ENCODE measurements at regions not wholly inside any gene's neighbourhood (a gene's known extent, or its start where the extent isn't known, plus 50 kb on each side); places are given as distances from the start of the nearest gene placed in this dataset.
A peak's percentile ranks its signal among the peaks of the same experiment; 100 is the strongest.

DNA sequence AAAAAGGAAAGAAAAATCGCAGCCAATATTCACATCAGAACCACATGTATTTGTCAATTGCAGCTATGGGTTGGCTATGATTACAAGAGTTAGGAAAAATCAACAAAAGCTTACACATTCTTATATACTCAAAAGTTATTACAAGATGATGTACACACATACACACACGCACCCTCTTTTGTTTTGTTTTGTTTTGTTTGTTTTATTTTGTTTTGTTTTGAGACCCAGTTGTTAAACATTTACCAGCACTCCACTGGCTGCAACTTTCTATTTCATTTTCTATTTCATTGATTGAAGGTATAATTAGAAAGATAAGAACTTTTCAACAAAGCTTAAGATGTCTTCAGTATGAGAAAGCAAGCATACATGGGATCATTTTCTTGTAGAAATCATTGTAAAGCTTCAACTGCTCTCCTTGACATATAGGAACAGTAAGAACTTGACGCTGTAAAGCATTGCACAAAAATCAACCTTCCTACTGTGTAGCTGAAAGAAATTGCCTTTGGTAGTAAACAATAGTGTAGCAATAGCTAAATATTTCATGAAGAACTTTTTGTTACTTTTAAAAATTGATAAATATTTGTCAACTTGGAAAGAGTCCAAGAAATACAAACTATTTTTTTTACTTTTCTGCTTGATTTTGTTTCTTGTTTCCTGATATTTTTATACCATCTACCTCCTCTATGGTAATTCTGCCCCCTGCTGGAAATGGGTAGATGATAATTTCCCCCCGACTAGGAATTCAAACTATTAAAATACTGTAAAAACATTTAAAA, 205.9 kb downstream of the MBL2 start:
- Mint-ChIP-seq H3K36me3 (ENCODE audit: unreplicated experiment) (no peaks in the 10 kb centered on the region), H3K27ac (ENCODE audit: unreplicated experiment) (no peak overlapping the region), H3K4me1 (ENCODE audit: low read depth, unreplicated experiment) (no peaks in the 10 kb centered on the region), H3K9me3 (ENCODE audit: unreplicated experiment) (no peaks in the 10 kb centered on the region), H3K4me3 (ENCODE audit: unreplicated experiment) (no peak overlapping the region), H3K27me3 (ENCODE audit: unreplicated experiment) (no peaks in the 10 kb centered on the region)
- TF ChIP-seq, protein P1, sequence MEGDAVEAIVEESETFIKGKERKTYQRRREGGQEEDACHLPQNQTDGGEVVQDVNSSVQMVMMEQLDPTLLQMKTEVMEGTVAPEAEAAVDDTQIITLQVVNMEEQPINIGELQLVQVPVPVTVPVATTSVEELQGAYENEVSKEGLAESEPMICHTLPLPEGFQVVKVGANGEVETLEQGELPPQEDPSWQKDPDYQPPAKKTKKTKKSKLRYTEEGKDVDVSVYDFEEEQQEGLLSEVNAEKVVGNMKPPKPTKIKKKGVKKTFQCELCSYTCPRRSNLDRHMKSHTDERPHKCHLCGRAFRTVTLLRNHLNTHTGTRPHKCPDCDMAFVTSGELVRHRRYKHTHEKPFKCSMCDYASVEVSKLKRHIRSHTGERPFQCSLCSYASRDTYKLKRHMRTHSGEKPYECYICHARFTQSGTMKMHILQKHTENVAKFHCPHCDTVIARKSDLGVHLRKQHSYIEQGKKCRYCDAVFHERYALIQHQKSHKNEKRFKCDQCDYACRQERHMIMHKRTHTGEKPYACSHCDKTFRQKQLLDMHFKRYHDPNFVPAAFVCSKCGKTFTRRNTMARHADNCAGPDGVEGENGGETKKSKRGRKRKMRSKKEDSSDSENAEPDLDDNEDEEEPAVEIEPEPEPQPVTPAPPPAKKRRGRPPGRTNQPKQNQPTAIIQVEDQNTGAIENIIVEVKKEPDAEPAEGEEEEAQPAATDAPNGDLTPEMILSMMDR (IDR thresholded peaks at IDR 0.05; ENCODE audit: partially characterized antibody, unreplicated experiment) = peak; percentile 80
- no peak for DNase-seq

- no peak for DNase-seq
- no peak overlapping the region for H3K4me3 Mint-ChIP-seq (ENCODE audit: unreplicated experiment)
- H3K27ac Mint-ChIP-seq (ENCODE audit: unreplicated experiment) = no peak overlapping the region
- H3K36me3 Mint-ChIP-seq (ENCODE audit: unreplicated experiment) = no peaks in the 10 kb centered on the region
- TF ChIP-seq, protein P1 (IDR thresholded peaks at IDR 0.05; ENCODE audit: partially characterized antibody, unreplicated experiment) = no peak
- H3K9me3 Mint-ChIP-seq (ENCODE audit: unreplicated experiment) = no peaks in the 10 kb centered on the region
- H3K27me3 Mint-ChIP-seq (ENCODE audit: unreplicated experiment) = no peaks in the 10 kb centered on the region
- H3K4me1 Mint-ChIP-seq (ENCODE audit: low read depth, unreplicated experiment) = no peaks in the 10 kb centered on the region
Measured at GRCh38 chr10:52567247-52567580, 205.4 kb downstream of the MBL2 start.

- Mint-ChIP-seq H3K4me3 (ENCODE audit: unreplicated experiment) (no peak overlapping the region), H3K36me3 (ENCODE audit: unreplicated experiment) (no peaks in the 10 kb centered on the region), H3K4me1 (ENCODE audit: low read depth, unreplicated experiment) (no peaks in the 10 kb centered on the region), H3K27ac (ENCODE audit: unreplicated experiment) (no peak overlapping the region), H3K9me3 (ENCODE audit: unreplicated experiment) (no peaks in the 10 kb centered on the region), H3K27me3 (ENCODE audit: unreplicated experiment) (no peaks in the 10 kb centered on the region)
- TF ChIP-seq, protein P1 (IDR thresholded peaks at IDR 0.05; ENCODE audit: partially characterized antibody, unreplicated experiment) = no peak
- DNase-seq = no peak
Measured at GRCh38 chr10:52568309-52568708, 204.3 kb downstream of the MBL2 start.

GRCh38 chr10:52570490-52570889, 202.1 kb downstream of the MBL2 start:
- H3K27ac Mint-ChIP-seq (ENCODE audit: unreplicated experiment) = no peak overlapping the region
- H3K9me3 Mint-ChIP-seq (ENCODE audit: unreplicated experiment) = no peaks in the 10 kb centered on the region
- DNase-seq = no peak
- H3K4me1 Mint-ChIP-seq (ENCODE audit: low read depth, unreplicated experiment) = no peaks in the 10 kb centered on the region
- TF ChIP-seq, protein P1 (IDR thresholded peaks at IDR 0.05; ENCODE audit: partially characterized antibody, unreplicated experiment) = no peak
- no peak overlapping the region for H3K4me3 Mint-ChIP-seq (ENCODE audit: unreplicated experiment)
- no peaks in the 10 kb centered on the region for H3K27me3 Mint-ChIP-seq (ENCODE audit: unreplicated experiment)
- H3K36me3 Mint-ChIP-seq (ENCODE audit: unreplicated experiment) = no peaks in the 10 kb centered on the region

- H3K27me3 Mint-ChIP-seq (ENCODE audit: unreplicated experiment) = no peaks in the 10 kb centered on the region
- no peaks in the 10 kb centered on the region for H3K36me3 Mint-ChIP-seq (ENCODE audit: unreplicated experiment)
- DNase-seq = no peak
- H3K4me3 Mint-ChIP-seq (ENCODE audit: unreplicated experiment) = no peak overlapping the region
- TF ChIP-seq, protein P1 (IDR thresholded peaks at IDR 0.05; ENCODE audit: partially characterized antibody, unreplicated experiment) = no peak
- no peaks in the 10 kb centered on the region for H3K4me1 Mint-ChIP-seq (ENCODE audit: low read depth, unreplicated experiment)
- H3K9me3 Mint-ChIP-seq (ENCODE audit: unreplicated experiment) = no peaks in the 10 kb centered on the region
- no peak overlapping the region for H3K27ac Mint-ChIP-seq (ENCODE audit: unreplicated experiment)
Measured at GRCh38 chr10:52571018-52571417, 201.6 kb downstream of the MBL2 start.
